HG02798 (cell line): ENCODE measurements at regions not wholly inside any gene's neighbourhood (a gene's known extent, or its start where the extent isn't known, plus 50 kb on each side); places are given as distances from the start of the nearest gene placed in this dataset.
"Not testable (repeated sequence)": the region's sequence is repeated elsewhere in the genome, so short reads cannot be mapped to it uniquely, and the experiment has no call there.

Experiments
- ATAC-seq: cut with Tn5 transposase; IDR thresholded peaks from one replicate; pipeline ENCODE4 v1.9.1; 2021; ENCODE audit warnings: mild to moderate bottlenecking; ENCODE audit not compliant: unreplicated experiment, poor library complexity

GRCh38 chr14:86731427-86731826, 1201.5 kb downstream of the FLRT2 start:
- not testable (repeated sequence) for ATAC-seq

DNA sequence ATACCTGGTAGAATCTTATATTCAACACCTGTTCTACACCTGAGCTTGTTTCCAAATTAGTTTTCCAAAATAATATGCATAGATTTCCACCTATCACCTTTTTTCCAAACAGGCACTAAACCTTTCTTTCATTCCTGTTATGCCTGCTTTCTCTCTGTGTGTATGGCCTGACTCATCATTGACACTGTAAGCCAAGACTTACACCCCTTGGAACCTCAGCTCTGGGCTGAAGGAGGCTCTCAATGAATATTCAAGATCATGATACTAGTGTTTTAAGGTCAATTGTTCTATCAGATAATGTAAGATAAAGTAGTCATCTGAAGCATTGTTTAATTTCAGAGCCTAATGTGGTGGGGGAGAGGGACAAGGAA, 1193.3 kb downstream of the FLRT2 start:
- ATAC-seq: no peak

- no peak for ATAC-seq
These were observed 1192.8 kb downstream of the FLRT2 start for GRCh38 chr14:86722612-86723253.

DNA sequence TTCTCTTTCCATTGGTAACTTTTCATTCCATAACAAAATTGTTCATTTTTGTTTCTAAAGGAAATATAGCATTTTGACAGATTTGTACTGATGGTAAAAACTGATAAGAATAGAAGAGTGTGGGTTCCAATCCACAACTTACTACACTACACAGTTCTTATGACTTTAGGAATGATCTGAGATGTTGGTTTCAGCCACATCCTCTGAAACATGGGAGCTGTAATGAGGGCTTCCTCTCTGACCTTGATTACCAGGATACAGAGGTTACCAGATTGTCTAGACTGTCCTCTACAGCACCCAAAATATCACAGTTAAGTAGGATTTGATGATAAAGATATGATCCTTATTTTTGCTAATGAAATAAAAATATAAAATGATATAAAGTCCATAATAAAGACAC, 1184.6 kb downstream of the FLRT2 start:
- ATAC-seq: no peak

- no peak for ATAC-seq
These were observed 1184.2 kb downstream of the FLRT2 start for GRCh38 chr14:86714153-86714552.

DNA sequence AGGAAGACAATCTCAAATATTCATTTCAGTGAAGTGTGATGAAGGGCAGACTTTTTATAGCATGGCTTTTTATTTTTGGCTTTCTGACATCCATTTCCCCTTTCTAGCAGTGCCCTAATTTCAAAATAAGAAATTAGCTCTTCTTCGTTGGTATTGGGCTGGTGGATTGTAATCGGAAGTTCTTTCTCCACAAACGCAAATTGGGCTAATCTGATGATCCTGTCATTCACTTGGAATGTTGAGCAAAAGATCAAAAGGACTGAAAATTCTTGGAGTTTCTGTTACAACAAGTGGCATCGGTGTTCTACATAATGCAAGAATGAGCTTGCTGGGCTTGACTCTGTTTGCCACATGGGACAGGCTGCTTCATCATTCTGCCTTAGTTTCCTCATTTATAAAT, 1182.8 kb downstream of the FLRT2 start:
- ATAC-seq: no peak

DNA sequence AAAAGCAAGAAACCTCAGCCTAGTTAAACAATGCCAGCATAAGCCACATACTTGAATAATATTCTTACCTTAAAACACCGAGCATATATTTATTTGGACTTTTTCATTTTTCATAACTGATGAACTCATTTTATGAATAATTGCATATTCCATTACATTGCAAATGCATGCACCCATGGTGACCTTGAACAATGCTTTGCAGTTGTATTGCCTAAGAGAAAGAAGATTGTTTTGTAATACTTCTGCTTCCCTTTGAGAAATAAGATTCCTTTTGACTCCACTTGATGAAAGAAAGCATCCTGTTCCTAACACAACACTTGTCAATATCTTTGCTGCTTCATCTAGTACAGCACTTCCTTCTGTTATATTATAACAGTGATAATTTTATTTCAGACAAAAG, 1182.2 kb downstream of the FLRT2 start:
- no peak for ATAC-seq

DNA sequence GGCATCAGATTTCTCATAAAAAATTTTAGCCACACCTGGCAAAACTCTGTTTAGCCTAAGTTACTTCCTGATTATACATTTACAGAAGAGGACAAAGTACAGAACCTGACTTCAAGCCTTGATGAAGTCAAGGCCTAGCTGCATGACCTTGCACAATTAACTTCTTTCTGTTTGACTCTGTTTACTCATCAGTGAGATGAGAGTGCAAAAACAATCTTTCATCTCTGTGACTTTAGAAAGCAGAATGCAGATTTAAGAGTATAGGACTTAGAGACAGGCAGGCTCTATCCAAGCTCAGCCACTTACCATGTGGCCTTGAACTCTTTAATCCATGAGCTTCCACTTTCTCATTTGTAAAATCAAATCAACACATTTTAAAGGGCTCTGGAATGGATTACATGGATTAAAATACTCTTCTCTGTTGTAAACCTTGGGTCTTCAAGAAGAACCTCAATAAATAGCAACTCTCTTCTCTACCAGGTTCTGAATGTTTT, 1178.9 kb downstream of the FLRT2 start:
- ATAC-seq: no peak

- no peak for ATAC-seq
These were observed 1177.1 kb downstream of the FLRT2 start for GRCh38 chr14:86707071-86707470.

DNA sequence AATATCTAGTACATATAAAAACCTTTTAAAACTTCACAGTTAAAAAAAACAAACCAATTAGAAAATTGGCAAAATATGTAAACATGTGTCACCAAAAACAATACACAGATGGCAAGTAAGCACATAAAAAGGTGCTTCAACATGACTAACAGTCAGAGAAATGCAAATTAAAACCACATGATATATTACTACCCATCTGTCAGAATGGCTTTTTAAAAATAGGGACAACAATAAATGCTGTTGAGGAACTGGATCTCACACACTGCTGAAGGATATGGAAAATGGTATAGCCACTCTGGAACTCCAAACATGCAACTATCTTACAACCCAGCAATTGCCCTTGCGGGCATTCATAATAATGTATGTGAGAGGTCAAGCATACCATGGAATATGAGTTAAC, 1153.6 kb downstream of the FLRT2 start:
- no peak for ATAC-seq

DNA sequence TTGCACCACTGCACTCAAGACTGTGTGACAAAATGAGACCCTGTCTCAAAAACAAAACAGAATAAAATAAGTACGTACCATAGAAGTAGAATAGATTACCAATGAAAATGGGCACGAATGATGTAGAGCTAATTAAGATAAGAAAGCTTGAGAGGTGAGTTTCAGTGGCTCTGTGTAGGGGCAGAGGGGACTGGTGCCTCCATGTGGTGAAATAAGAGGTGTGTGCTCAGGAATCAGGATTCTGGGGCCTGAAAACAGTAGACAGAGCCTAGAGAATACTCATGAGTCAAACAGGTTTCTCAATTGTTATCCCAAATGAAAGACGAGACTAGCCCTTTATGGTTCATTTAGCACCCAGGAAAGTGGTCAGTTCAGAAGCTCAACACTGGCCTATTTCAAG, 1145.1 kb downstream of the FLRT2 start:
- ATAC-seq: no peak

DNA sequence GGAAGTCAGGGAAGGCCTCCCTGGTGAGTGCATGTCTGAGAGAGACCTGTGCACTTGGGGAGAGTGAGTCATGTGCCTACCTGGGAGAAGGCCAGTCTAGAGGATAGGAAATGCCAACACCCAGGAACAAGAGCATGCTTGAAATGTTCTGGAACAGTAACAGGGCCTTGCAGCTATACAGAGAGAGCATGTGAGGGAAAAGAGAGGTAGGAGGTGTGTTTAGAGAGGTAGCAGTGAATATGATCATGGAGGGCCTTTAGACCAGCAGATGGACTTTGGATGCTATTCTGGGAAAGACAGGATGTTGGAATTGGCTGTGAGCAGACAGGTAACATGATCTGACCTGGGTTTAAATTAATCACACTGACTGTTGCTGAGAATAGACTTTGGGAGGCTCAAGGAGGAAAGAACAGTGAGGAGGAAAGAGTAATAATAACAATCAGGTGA, 1143.6 kb downstream of the FLRT2 start:
- ATAC-seq: no peak

- ATAC-seq: no peak
These were observed 1142.1 kb downstream of the FLRT2 start for GRCh38 chr14:86672080-86672479.

GRCh38 chr14:86665975-86666374, 1136.0 kb downstream of the FLRT2 start:
- no peak for ATAC-seq

- no peak for ATAC-seq
These were observed 1132.4 kb downstream of the FLRT2 start for GRCh38 chr14:86662334-86662733.

- no peak for ATAC-seq
These were observed 1124.7 kb downstream of the FLRT2 start for GRCh38 chr14:86654558-86655184.

DNA sequence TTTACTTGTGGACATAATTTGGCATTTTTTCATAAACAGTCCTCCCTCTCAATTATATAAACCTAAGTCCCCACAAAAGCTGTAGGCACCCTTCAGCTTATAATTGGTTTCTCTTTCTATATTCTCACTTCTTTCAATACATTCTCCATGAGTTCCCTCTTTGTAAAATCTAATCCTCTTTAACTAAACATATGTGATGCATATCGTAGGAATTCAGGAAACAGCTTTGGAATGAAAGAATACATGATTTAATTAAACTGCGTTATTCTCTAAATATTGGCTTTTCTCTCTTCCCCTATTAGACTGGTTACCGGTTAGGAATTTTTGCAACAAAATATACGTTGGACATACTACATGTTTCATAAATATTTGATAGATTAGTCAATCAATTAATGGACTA, 1122.6 kb downstream of the FLRT2 start:
- no peak for ATAC-seq

DNA sequence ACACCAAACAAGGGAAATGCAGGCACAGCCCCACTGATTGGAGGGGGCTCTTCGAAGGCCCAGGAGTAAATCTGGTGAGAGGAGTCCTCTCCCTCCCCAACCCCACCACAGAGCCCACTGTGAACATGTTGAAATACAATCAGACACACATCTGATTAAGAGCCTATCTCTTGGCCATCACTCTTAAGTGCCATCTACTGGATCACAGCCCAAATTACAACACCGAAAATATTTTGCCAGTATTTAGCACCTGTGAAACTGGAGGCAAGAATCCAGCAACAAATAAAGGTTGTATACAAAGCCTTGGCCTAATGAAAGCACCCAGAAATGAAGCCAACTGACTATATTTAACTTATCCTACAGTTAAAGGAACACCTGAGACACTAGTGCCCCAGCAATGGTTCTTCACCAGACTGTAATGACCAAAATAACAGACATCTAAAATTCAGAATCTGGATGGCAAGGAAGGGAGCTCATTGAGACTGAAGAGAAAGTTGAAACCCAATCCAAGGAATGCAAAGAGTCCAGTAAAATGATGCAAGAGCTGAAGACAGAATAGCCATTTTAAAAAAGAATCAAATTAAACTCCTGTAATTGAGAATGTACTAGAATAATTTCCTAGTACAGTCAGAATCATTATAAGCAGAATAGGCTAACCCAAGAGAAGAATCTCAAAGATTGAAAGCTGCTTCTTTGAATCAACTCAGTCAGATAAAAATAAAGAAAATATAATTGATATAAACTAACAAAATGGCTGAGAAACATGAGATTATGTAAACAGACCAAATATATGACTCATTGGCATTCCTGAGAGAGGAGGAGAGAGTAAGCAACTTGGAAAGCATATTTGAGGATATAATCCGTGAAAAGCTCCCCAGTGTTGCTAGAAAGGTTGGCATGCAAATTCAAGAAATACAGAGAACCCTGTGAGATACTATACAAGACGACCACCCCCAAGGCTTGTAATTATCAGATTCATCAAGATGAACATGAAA, 1117.0 kb downstream of the FLRT2 start:
- ATAC-seq: no peak

- ATAC-seq: no peak
These were observed 1116.2 kb downstream of the FLRT2 start for GRCh38 chr14:86646125-86646524.

GRCh38 chr14:86641310-86641709, 1111.4 kb downstream of the FLRT2 start:
- ATAC-seq: no peak

GRCh38 chr14:86640288-86640687, 1110.3 kb downstream of the FLRT2 start:
- ATAC-seq: no peak
